ENCODE measurements at regions not wholly inside any gene's neighbourhood (a gene's known extent, or its start where the extent isn't known, plus 50 kb on each side); places are given as distances from the start of the nearest gene placed in this dataset.

- H3K27me3 ChIP-seq (ENCODE audit: insufficient read depth, low read length) = no peaks in the 10 kb centered on the region
- Mint-ChIP-seq H3K27me3 (ENCODE audit: low read depth, unreplicated experiment) (peaks cover 3% of the 10 kb centered on the region), H3K9me3 (ENCODE audit: unreplicated experiment) (peaks cover 12% of the 10 kb centered on the region), H3K27ac (ENCODE audit: unreplicated experiment) (no peak overlapping the region), H3K36me3 (ENCODE audit: low read depth, unreplicated experiment) (no peaks in the 10 kb centered on the region), H3K4me3 (ENCODE audit: unreplicated experiment) (no peak overlapping the region), H3K4me1 (ENCODE audit: low read depth, unreplicated experiment) (peaks cover 8% of the 10 kb centered on the region)
- no peaks in the 10 kb centered on the region for H3K9me3 ChIP-seq (ENCODE audit: insufficient read depth, low read depth, low read length)
- H3K4me3 ChIP-seq (ENCODE audit: insufficient read depth, low read depth, low read length) = no peak overlapping the region
- H3K27ac ChIP-seq (ENCODE audit: low read depth, low read length) = no peak overlapping the region
- no peak overlapping the region for H3K9ac ChIP-seq (ENCODE audit: low read length)
- H3K79me2 ChIP-seq (ENCODE audit: insufficient read depth, low read length) = no peaks in the 10 kb centered on the region
- no peaks in the 10 kb centered on the region for H4K20me1 ChIP-seq (ENCODE audit: insufficient read depth, low read length)
- TF ChIP-seq, protein P1, sequence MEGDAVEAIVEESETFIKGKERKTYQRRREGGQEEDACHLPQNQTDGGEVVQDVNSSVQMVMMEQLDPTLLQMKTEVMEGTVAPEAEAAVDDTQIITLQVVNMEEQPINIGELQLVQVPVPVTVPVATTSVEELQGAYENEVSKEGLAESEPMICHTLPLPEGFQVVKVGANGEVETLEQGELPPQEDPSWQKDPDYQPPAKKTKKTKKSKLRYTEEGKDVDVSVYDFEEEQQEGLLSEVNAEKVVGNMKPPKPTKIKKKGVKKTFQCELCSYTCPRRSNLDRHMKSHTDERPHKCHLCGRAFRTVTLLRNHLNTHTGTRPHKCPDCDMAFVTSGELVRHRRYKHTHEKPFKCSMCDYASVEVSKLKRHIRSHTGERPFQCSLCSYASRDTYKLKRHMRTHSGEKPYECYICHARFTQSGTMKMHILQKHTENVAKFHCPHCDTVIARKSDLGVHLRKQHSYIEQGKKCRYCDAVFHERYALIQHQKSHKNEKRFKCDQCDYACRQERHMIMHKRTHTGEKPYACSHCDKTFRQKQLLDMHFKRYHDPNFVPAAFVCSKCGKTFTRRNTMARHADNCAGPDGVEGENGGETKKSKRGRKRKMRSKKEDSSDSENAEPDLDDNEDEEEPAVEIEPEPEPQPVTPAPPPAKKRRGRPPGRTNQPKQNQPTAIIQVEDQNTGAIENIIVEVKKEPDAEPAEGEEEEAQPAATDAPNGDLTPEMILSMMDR (IDR thresholded peaks at IDR 0.05; ENCODE audit: insufficient read depth, low read depth, low read length) = no peak
- no peak for TF ChIP-seq EZH2 (IDR thresholded peaks at IDR 0.05; ENCODE audit: insufficient read depth, low read length)
- H3K4me1 ChIP-seq (ENCODE audit: insufficient read depth, low read length) = no peaks in the 10 kb centered on the region
- FAIRE-seq (no peak), DNase-seq (ENCODE audit: low read depth) (no peak)
- no peaks in the 10 kb centered on the region for H3K36me3 ChIP-seq (ENCODE audit: insufficient read depth, low read length)
- no peak overlapping the region for H3K4me2 ChIP-seq (ENCODE audit: low read length)
- no peak overlapping the region for H2AFZ ChIP-seq (ENCODE audit: low read depth, low read length)
These were observed 183.7 kb downstream of the UNC5CL start for GRCh38 chr6:40855168-40855880.

- no peaks in the 10 kb centered on the region for H3K4me1 ChIP-seq (ENCODE audit: insufficient read depth, low read length)
- H3K9ac ChIP-seq (ENCODE audit: low read length) = no peak overlapping the region
- no peaks in the 10 kb centered on the region for H3K27me3 ChIP-seq (ENCODE audit: insufficient read depth, low read length)
- no peak overlapping the region for H3K27ac ChIP-seq (ENCODE audit: low read depth, low read length)
- H2AFZ ChIP-seq (ENCODE audit: low read depth, low read length) = no peak overlapping the region
- no peaks in the 10 kb centered on the region for H3K79me2 ChIP-seq (ENCODE audit: insufficient read depth, low read length)
- Mint-ChIP-seq H3K9me3 (ENCODE audit: unreplicated experiment) (peaks cover 12% of the 10 kb centered on the region), H3K36me3 (ENCODE audit: low read depth, unreplicated experiment) (no peaks in the 10 kb centered on the region), H3K4me3 (ENCODE audit: unreplicated experiment) (no peak overlapping the region), H3K4me1 (ENCODE audit: low read depth, unreplicated experiment) (peaks cover 8% of the 10 kb centered on the region), H3K27me3 (ENCODE audit: low read depth, unreplicated experiment) (peaks cover 3% of the 10 kb centered on the region), H3K27ac (ENCODE audit: unreplicated experiment) (no peak overlapping the region)
- DNase-seq (ENCODE audit: low read depth) (no peak), FAIRE-seq (no peak)
- TF ChIP-seq, protein P1 (IDR thresholded peaks at IDR 0.05; ENCODE audit: insufficient read depth, low read depth, low read length) = no peak
- H3K4me2 ChIP-seq (ENCODE audit: low read length) = no peak overlapping the region
- no peaks in the 10 kb centered on the region for H3K36me3 ChIP-seq (ENCODE audit: insufficient read depth, low read length)
- H4K20me1 ChIP-seq (ENCODE audit: insufficient read depth, low read length) = no peaks in the 10 kb centered on the region
- no peak overlapping the region for H3K4me3 ChIP-seq (ENCODE audit: insufficient read depth, low read depth, low read length)
- no peaks in the 10 kb centered on the region for H3K9me3 ChIP-seq (ENCODE audit: insufficient read depth, low read depth, low read length)
These were observed 184.4 kb downstream of the UNC5CL start for GRCh38 chr6:40854592-40854991.

GRCh38 chr6:40852779-40853373, 186.1 kb downstream of the UNC5CL start:
- no peak for FAIRE-seq
- Mint-ChIP-seq H3K27me3 (ENCODE audit: low read depth, unreplicated experiment) (peaks cover 6% of the 10 kb centered on the region), H3K4me3 (ENCODE audit: unreplicated experiment) (no peak overlapping the region), H3K4me1 (ENCODE audit: low read depth, unreplicated experiment) (peaks cover 10% of the 10 kb centered on the region), H3K27ac (ENCODE audit: unreplicated experiment) (no peak overlapping the region), H3K36me3 (ENCODE audit: low read depth, unreplicated experiment) (no peaks in the 10 kb centered on the region), H3K9me3 (ENCODE audit: unreplicated experiment) (peaks cover 7% of the 10 kb centered on the region)
- H2AFZ ChIP-seq (ENCODE audit: low read depth, low read length) = no peak overlapping the region
- H3K9me3 ChIP-seq (ENCODE audit: insufficient read depth, low read depth, low read length) = no peaks in the 10 kb centered on the region
- H3K27ac ChIP-seq (ENCODE audit: low read depth, low read length) = no peak overlapping the region
- TF ChIP-seq EZH2 (IDR thresholded peaks at IDR 0.05; ENCODE audit: insufficient read depth, low read length) = no peak
- TF ChIP-seq, protein P1 (IDR thresholded peaks at IDR 0.05; ENCODE audit: insufficient read depth, low read depth, low read length) = peak; percentile 31
- no peaks in the 10 kb centered on the region for H3K36me3 ChIP-seq (ENCODE audit: insufficient read depth, low read length)
- H3K9ac ChIP-seq (ENCODE audit: low read length) = no peak overlapping the region
- no peaks in the 10 kb centered on the region for H3K27me3 ChIP-seq (ENCODE audit: insufficient read depth, low read length)
- no peaks in the 10 kb centered on the region for H4K20me1 ChIP-seq (ENCODE audit: insufficient read depth, low read length)
- H3K4me1 ChIP-seq (ENCODE audit: insufficient read depth, low read length) = no peaks in the 10 kb centered on the region
- no peak overlapping the region for H3K4me2 ChIP-seq (ENCODE audit: low read length)
- no peaks in the 10 kb centered on the region for H3K79me2 ChIP-seq (ENCODE audit: insufficient read depth, low read length)
- no peak for DNase-seq (ENCODE audit: low read depth)
- no peak overlapping the region for H3K4me3 ChIP-seq (ENCODE audit: insufficient read depth, low read depth, low read length)

Measured in astrocyte (in vitro differentiated cells and primary cell).